ENCODE measurements at regions not wholly inside any gene's neighbourhood (a gene's known extent, or its start where the extent isn't known, plus 50 kb on each side); places are given as distances from the start of the nearest gene placed in this dataset.

DNA sequence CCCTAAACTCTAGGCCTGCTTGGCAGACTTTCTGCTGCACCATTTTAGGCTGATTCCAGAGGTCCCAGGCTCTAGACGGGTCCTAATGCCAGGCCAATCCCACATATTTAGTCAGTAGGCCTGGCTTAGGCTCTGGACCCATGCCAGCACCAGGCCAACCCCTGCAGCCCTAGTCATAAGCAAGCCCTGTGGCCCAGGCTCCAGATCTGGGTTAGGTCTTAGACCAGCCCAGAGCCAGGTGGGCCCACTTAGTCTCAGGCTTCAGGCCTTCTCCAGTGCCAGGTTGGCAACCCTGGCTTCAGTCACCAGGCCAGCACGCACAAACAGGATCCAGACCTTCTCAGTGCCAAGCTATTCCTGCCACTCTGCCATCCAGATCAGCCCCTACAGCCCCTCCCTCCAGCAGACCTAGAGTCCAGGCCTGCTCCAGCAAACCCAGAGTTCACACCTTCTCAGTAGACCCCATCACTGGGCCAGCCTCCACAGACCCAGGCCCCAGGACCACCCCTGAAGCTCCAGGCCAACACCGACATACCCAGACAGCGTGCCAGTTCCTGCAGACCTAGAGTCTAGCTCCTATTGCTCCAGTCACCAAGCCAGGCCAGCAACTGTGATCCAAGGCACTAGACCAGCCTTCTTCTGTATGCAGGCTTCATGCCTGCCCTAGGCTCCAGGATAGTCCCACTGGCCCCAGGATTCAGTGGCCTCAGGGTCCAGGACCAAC, 467.6 kb downstream of the RWDD3 start:
- Mint-ChIP-seq H3K36me3 (ENCODE audit: unreplicated experiment) (peaks cover 25% of the 10 kb centered on the region), H3K4me3 (ENCODE audit: unreplicated experiment) (no peak overlapping the region)

GRCh38 chr1:95703046-95703445, 469.0 kb downstream of the RWDD3 start:
- H3K4me3 Mint-ChIP-seq (ENCODE audit: unreplicated experiment), result no peak overlapping the region
- H3K27me3 Mint-ChIP-seq (ENCODE audit: unreplicated experiment), result no peaks in the 10 kb centered on the region
- no peak overlapping the region for H3K27ac Mint-ChIP-seq (ENCODE audit: unreplicated experiment)
- no peak for TF ChIP-seq CTCF (IDR thresholded peaks at IDR 0.05; ENCODE audit: partially characterized antibody, unreplicated experiment)
- peaks cover 29% of the 10 kb centered on the region for H3K36me3 Mint-ChIP-seq (ENCODE audit: unreplicated experiment)
- H3K4me1 Mint-ChIP-seq (ENCODE audit: low read depth, unreplicated experiment), result peaks cover 4% of the 10 kb centered on the region
- DNase-seq, result no peak
- H3K9me3 Mint-ChIP-seq (ENCODE audit: unreplicated experiment), result peaks cover 13% of the 10 kb centered on the region

More for the DNA sequence above, 467.6 kb downstream of the RWDD3 start:
- H3K9me3 Mint-ChIP-seq (ENCODE audit: unreplicated experiment), result peaks cover 13% of the 10 kb centered on the region
- no peaks in the 10 kb centered on the region for H3K27me3 Mint-ChIP-seq (ENCODE audit: unreplicated experiment)
- H3K27ac Mint-ChIP-seq (ENCODE audit: unreplicated experiment), result no peak overlapping the region
- no peak for DNase-seq
- no peak for TF ChIP-seq CTCF (IDR thresholded peaks at IDR 0.05; ENCODE audit: partially characterized antibody, unreplicated experiment)
- peaks cover 7% of the 10 kb centered on the region for H3K4me1 Mint-ChIP-seq (ENCODE audit: low read depth, unreplicated experiment)

GRCh38 chr1:95716097-95716496, 482.1 kb downstream of the RWDD3 start:
- no peaks in the 10 kb centered on the region for H3K36me3 Mint-ChIP-seq (ENCODE audit: unreplicated experiment)
- no peak for DNase-seq
- peaks cover 6% of the 10 kb centered on the region for H3K9me3 Mint-ChIP-seq (ENCODE audit: unreplicated experiment)
- TF ChIP-seq CTCF (IDR thresholded peaks at IDR 0.05; ENCODE audit: partially characterized antibody, unreplicated experiment), result no peak
- no peak overlapping the region for H3K27ac Mint-ChIP-seq (ENCODE audit: unreplicated experiment)
- H3K4me1 Mint-ChIP-seq (ENCODE audit: low read depth, unreplicated experiment), result no peaks in the 10 kb centered on the region
- H3K4me3 Mint-ChIP-seq (ENCODE audit: unreplicated experiment), result no peak overlapping the region
- H3K27me3 Mint-ChIP-seq (ENCODE audit: unreplicated experiment), result no peaks in the 10 kb centered on the region

DNA sequence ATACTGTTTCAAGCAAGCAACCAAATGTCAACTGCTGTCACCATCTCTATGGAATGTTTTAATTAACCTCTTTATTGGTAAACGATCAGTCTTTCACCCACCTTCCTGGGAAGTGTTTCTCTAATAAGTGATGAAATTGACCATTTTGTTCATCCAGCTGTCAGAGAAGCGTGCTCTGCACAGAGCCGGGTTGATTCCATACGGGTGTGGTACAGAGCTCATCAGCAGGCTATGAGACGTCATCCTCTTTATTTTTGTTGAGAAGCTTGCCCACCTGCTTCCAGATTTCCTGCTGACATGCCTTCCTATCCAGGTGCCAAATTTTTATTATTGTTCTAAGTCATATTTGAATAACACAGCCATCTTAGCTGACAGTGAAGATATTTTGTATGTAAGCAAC, 482.5 kb downstream of the RWDD3 start:
- no peak for DNase-seq
- Mint-ChIP-seq H3K27me3 (ENCODE audit: unreplicated experiment) (no peaks in the 10 kb centered on the region), H3K36me3 (ENCODE audit: unreplicated experiment) (no peaks in the 10 kb centered on the region), H3K9me3 (ENCODE audit: unreplicated experiment) (peaks cover 6% of the 10 kb centered on the region), H3K4me1 (ENCODE audit: low read depth, unreplicated experiment) (no peaks in the 10 kb centered on the region), H3K4me3 (ENCODE audit: unreplicated experiment) (no peak overlapping the region), H3K27ac (ENCODE audit: unreplicated experiment) (no peak overlapping the region)
- no peak for TF ChIP-seq CTCF (IDR thresholded peaks at IDR 0.05; ENCODE audit: partially characterized antibody, unreplicated experiment)

DNA sequence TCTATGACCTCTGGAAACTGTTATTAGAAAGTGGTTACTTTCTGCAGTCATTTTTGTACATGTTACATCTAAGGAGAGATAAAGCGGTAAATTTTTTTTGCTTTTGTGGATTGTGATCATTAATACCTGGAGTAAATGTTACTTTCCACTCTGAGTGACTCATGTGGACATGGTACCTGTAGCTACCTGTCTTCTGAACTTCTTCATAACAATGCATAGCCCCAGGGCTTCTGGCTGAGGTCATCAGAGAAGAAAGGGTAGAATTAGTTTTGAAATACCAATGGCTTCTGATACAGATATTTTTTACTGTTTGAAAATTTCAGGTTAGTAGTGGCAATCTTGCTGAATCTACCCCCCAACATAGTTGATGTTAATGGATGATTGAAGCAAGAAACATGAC, 489.3 kb downstream of the RWDD3 start:
- Mint-ChIP-seq H3K4me3 (ENCODE audit: unreplicated experiment) (no peak overlapping the region), H3K27me3 (ENCODE audit: unreplicated experiment) (no peaks in the 10 kb centered on the region), H3K9me3 (ENCODE audit: unreplicated experiment) (no peaks in the 10 kb centered on the region), H3K36me3 (ENCODE audit: unreplicated experiment) (no peaks in the 10 kb centered on the region), H3K4me1 (ENCODE audit: low read depth, unreplicated experiment) (no peaks in the 10 kb centered on the region), H3K27ac (ENCODE audit: unreplicated experiment) (no peak overlapping the region)
- TF ChIP-seq CTCF (IDR thresholded peaks at IDR 0.05; ENCODE audit: partially characterized antibody, unreplicated experiment), result no peak
- DNase-seq, result no peak
